GM19397 (cell line): ENCODE measurements at regions not wholly inside any gene's neighbourhood (a gene's known extent, or its start where the extent isn't known, plus 50 kb on each side); places are given as distances from the start of the nearest gene placed in this dataset.
A peak's percentile ranks its signal among the peaks of the same experiment; 100 is the strongest.
"Not testable (repeated sequence)": the region's sequence is repeated elsewhere in the genome, so short reads cannot be mapped to it uniquely, and the experiment has no call there.

ENCODE experiments used
- ATAC-seq: cut with Tn5 transposase; IDR thresholded peaks from one replicate; pipeline ENCODE4 v1.9.1; 2021; ENCODE audit warnings: mild to moderate bottlenecking, moderate library complexity; ENCODE audit not compliant: unreplicated experiment

GRCh38 chr2:12465631-12466135 is 251.1 kb upstream of the TRIB2 start:
- ATAC-seq: no peak

GRCh38 chr2:12467303-12467702 is 249.4 kb upstream of the TRIB2 start:
- ATAC-seq: no peak

- no peak for ATAC-seq
Observed at GRCh38 chr2:12469141-12469561, 247.6 kb upstream of the TRIB2 start.

- not testable (repeated sequence) for ATAC-seq
Observed at GRCh38 chr2:12472265-12472664, 244.5 kb upstream of the TRIB2 start.

- ATAC-seq: no peak
Observed at GRCh38 chr2:12478151-12479064, 238.3 kb upstream of the TRIB2 start.

GRCh38 chr2:12479065-12479601 is 237.6 kb upstream of the TRIB2 start:
- ATAC-seq: no peak

- no peak for ATAC-seq
Observed at GRCh38 chr2:12484536-12485115, 232.1 kb upstream of the TRIB2 start.

GRCh38 chr2:12486205-12487118 is 230.3 kb upstream of the TRIB2 start:
- no peak for ATAC-seq

- ATAC-seq: no peak
Observed at GRCh38 chr2:12487253-12488004, 229.3 kb upstream of the TRIB2 start.

GRCh38 chr2:12488352-12489318 is 228.1 kb upstream of the TRIB2 start:
- no peak for ATAC-seq

GRCh38 chr2:12490641-12491040 is 226.1 kb upstream of the TRIB2 start:
- ATAC-seq: no peak

GRCh38 chr2:12492360-12492759 is 224.4 kb upstream of the TRIB2 start:
- ATAC-seq: not testable (repeated sequence)

- no peak for ATAC-seq
Observed at GRCh38 chr2:12493031-12493513, 223.7 kb upstream of the TRIB2 start.

GRCh38 chr2:12495247-12495868 is 221.4 kb upstream of the TRIB2 start:
- ATAC-seq: no peak

- ATAC-seq: no peak
Observed at GRCh38 chr2:12498286-12498685, 218.4 kb upstream of the TRIB2 start.

- no peak for ATAC-seq
Observed at GRCh38 chr2:12498704-12499103, 218.0 kb upstream of the TRIB2 start.

GRCh38 chr2:12500899-12501298 is 215.8 kb upstream of the TRIB2 start:
- ATAC-seq: no peak

GRCh38 chr2:12501469-12502158 is 215.1 kb upstream of the TRIB2 start:
- peak; percentile 93 for ATAC-seq
